ENCODE measurements at regions not wholly inside any gene's neighbourhood (a gene's known extent, or its start where the extent isn't known, plus 50 kb on each side); places are given as distances from the start of the nearest gene placed in this dataset.

DNA sequence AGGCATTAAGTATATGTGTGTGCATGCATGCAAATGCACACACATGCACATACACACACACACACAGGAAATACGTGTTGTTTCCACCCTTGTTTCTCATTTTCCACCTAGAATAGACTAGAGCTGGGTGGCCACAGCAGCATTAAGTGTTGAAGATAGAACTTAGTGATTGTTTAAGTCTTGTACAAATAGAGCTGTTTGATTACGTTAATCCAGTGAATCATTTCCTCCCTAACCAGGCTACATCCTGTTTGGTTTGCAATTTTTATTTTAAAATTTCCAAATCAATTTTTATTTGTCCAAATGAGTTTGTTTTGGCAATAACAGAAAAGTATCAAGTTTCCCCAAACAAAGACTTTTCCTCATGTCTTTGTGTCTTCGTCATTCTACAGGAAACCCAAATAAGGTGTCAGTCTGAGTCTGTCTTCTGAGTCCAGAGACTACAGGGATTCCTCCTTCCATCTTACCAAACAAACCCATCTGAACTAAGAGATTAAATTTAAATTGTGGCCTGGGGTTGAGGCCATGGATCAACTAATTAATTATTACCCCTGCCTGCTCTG is 74.6 kb upstream of the GALNT5 start:
- DNase-seq (ENCODE audit: low spot score) = peak; percentile 4

DNA sequence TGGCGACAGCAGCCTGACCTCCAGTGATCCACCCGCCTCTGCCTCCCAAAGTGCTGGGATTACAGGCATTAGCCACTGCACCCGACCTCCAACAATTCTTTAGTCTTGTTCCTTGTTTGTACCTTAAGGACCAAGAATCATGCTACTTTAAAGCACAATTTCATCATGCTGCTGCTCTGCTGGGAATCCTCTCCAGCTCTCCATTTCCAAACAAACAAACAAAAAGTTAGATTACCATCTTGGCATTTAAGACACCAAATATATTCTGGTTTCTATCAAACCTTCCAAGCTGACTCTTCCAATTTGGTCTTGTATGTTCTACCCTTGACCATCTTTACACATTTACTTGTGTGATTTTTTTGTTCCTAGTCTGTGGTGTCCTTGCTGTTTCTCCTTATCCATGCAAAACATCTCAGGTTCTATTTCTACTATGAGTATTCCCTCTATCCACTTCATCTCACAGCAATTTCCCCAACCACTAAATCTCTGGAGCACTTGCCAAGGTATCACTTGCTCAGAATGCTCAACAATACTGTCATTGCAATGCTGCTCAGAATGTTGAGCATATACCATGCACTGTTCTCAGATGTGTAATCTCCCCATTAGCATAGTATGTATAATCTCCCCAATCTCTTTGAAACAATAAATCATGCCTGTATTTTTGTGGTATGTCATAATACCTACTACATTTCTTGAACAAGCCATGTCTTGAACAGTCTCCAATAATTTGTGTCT is 73.2 kb upstream of the GALNT5 start:
- DNase-seq (ENCODE audit: low spot score) = no peak

DNA sequence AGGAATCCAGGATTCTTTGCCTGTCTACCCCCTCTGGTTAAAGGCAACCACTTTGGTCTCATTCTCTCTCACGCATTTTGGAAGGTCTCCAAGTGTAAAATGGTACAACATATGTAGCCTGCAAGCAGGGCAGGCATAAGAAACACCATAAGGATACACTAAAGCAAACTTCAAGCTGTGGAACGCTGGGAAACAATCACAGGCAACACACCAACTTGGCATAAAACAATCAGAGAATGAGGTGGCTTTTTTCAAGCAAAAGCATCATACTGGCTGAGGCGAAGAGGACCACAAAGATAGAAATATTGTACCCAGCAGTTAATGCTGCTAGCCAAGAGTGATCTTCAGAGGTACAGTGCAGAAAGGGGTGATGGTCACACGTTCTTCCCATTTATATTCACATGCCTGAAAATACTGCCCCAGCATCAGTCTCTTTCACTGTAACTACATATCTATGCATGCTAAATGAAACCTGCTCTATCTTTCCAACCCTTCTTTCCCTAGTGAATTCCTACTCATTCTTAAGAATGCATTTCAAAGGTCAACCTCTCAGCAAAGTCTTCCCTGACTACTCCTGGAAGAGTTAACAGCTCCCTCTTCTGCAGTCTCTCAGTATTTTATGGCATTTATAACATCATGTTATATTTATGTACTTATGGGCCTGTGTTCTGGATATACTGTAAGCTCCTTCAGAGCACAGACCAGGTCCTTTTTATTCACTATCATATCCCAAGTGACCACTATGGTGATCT is 71.9 kb upstream of the GALNT5 start:
- DNase-seq (ENCODE audit: low spot score) = no peak

DNA sequence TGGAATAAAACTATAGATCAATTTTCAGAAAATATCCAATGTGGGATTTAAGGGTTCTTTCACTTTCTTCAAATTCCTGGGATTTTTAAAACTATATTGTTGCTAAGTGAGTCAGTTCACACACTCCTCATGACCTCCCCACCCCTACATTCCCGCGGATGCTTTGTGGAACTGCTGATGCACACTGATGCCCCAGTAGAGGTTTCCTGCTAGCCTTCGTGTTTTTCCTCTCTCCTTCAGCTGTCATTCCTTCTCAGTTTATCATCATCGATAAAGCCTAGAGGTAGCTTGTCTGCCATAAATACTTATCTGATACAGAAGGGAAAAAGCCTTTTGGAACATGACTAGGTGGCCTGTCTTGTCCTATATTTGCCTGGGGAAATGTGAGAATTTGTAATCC is 67.4 kb upstream of the GALNT5 start:
- DNase-seq (ENCODE audit: low spot score) = no peak

DNA sequence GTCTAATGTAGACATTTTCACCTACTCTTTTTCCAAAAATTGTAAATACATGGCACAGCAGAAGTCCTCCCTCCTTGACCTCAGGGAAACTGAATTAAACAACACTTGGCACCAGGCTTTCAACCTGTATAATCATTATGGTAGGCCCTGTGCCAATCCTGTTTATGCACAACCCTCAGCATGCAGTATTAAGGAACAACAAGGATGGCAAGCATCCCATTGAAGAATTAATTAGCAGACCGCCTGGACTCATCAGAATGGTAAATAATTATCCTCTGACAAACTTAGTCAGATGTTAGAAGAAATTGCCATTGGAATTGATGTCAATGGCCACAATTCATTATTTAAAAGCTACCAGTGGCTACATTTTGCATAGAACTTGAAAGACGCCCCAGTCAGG is 66.3 kb upstream of the GALNT5 start:
- DNase-seq (ENCODE audit: low spot score) = no peak

DNA sequence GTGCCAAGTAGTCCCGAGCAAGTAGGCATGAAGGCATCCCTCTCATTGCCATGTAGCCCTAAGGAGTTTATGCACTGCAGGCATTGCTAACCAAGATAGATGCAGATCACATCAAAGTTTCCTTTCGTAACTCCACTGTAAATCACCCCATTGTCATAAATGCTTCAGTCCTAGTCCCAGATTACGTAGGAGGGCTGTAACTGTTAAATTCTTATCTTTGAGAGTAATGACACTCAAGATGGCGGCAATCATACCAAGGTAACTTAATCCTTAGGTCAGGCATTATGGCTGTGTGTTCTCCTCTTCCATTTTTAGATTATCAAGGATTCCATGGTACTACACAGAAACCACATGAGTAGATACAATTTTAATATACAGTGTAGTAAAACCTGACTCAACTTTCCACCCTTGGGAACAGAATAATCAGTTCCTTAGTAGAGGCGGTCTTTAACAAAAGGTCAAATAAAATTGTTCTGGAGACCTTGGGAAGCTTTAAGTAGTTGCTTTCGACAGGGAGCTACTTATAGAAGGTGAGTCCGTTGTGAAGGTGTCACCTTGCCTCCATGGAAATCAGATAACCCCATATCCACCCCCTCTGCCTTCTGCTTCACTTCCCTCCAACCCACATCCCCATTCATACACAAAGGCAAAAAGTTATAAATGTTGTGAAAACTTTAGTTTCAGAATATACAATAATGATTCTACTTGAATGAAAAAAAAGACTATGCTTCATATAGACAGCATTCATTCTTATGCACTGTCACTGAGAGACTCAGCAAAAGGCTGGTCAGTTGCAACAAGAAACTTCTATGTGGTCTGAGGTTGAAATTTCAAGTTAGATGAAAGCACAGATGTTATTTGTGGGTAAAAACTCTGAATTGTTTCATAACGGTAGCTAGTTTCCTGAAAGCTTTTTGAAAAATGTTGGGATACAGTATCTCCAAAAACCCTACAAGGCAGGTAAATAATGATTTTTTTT is 64.8 kb upstream of the GALNT5 start:
- no peak for DNase-seq (ENCODE audit: low spot score)

DNA sequence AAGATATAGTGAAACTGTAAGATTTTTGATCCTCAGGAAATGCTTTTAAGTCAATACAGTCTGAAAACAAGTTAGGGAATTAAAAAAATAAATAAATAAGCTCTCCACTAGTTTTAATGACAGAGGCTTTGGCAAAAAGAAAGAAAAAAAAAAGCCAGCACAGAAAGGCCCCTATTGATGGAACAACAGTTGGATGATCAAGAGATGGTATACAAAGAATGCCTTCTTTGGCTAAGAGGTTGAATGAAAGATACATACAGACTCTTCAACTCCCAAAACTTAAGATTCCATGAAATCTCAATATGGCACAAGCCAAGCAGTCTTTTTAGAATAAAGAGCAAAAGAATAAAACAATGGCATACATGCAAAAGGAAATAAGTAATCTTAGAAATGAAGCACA is 64.0 kb upstream of the GALNT5 start:
- DNase-seq (ENCODE audit: low spot score) = no peak

DNA sequence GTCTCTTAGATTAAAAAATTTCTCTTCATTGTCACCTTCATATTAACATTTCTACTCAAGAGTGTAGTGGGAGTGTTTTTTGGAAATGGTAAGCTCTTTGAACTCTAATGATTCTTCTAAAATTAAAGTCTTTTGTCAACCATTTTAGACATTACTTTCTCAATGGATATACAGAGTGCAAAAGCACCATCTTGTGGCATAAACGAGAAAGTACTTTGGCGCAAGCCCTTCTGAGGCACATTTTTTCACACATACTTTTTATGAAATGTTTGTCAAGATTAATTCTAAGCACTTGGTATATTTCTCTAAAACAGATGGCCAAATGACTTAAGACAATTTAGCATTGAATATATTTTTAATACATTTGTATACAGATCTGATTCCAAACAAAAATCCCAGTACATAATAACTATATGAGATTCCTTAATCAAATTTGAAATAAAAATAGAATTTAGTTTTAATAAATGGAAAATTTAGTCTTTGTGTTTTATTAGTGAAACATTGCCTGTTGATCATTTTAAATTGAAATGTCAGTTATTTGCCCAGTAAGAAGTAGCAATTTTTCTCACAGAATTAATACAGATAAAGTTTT is 63.3 kb upstream of the GALNT5 start:
- DNase-seq (ENCODE audit: low spot score) = peak; percentile 60

DNA sequence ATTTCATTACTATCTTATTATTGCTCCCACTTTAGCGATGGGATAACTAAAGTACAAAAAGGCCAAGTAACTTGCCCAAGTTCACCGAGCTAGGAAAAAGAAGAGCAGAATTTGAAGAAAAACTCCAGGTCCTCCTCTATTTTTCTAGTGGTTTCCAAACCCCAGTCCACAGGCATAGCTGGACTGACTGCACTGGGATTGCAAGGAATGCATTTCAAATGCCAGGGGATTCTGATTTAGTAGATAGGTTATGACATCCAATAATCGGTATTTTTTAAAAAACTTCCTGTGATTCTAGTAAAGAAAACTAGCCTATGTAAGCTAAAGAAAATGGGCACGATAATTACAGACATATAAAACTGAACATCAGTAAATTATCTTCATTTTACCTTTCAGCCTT is 62.7 kb upstream of the GALNT5 start:
- DNase-seq (ENCODE audit: low spot score) = no peak

DNA sequence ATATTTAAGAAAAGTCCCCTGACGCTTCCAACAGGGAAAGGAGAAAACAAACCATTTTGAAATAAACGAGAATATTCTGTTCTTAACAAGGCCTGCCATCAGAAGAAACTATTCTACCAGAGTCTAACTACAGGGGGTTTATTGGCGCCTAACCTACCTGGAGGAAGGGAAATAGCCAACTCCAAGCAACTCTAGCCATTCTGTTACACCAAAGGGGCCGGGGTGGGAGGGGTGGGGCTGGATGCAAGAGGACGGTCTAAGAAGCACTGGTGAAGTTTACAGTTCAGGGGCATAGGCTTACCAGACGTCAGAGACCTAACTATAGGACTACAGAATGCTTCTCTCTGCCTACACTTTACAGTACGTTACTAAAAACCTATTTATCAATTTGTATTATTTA is 60.5 kb upstream of the GALNT5 start:
- DNase-seq (ENCODE audit: low spot score) = no peak

DNA sequence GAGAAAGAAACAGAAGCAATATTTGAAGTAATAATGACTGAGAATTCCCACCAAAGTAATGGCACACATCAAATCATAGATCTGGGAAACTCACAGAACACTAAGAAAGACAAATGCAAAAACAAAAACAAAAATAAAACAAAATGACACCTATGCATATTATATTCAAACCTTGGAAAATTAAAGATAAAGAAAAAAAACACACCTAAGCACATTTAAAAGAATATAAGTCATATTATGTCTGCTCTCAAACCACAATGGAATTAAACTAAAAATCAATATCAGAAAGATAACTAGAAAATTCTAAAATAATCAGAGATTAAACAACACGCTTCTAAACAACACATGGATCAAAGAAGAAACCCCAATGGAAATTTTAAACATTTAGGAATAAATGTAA is 59.7 kb upstream of the GALNT5 start:
- no peak for DNase-seq (ENCODE audit: low spot score)

DNA sequence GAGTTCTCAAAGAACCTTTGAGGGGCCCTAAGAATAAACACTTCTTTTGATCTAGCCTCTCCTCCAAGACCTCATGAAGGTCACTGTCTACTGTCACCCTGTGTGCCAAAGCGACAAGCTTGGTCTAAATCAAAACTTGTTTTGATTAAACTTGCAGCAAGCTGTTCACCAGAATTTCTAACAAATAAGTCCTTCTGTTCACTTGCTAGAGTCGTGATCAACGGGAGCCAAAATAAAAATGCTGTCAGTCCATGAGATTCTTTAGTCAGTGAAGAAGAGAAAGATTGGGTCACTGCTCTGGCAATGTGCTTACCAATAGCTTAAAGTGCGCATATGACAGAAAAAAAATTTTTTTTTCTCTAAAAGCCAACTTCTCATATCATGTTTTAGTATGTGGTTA is 53.9 kb upstream of the GALNT5 start:
- DNase-seq (ENCODE audit: low spot score) = no peak

DNA sequence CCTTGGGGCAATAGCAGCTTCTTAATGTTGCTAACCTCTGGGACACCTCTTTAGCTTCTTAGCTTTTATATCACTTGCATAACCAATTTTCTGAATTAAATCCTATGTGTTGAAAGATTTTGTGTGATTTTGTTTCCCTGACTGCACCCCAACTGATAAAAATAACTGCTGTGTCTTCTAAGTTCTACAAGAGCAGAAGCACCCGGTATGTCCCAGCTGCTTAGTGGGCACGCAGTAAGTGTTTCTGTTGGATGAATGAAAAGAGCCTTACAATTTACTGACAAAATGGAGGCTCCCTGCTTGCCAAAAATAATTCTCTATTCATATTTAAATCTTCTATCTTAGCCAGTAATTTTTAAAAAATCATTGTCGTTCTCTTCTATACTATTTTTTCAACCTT is 53.1 kb upstream of the GALNT5 start:
- DNase-seq (ENCODE audit: low spot score) = no peak

DNA sequence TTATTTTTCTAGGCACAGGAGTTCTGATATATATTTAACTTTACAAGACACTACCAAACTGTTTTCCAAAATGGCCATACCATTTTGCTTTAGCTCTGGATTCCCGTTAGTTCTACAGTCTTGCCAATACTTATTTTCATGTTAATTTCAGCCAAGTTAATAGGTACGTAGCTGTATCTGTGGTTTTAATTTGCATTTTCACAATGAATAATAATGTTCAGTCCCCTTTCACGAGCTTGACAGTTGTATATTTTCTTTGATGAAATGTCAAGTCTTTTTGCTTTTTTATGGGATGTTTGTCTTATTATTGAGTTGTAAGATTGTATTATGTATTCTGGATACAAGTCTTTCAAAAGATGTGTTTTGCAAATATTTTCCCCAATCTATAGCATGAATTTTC is 50.6 kb upstream of the GALNT5 start:
- DNase-seq (ENCODE audit: low spot score) = no peak
